ENCODE measurements at regions not wholly inside any gene's neighbourhood (a gene's known extent, or its start where the extent isn't known, plus 50 kb on each side); places are given as distances from the start of the nearest gene placed in this dataset.

- DNase-seq, result no peak
Observed at GRCh38 chr5:179427676-179428056, 82.4 kb upstream of the ADAMTS2 start.

- DNase-seq, result no peak
Observed at GRCh38 chr5:179427032-179427675, 81.9 kb upstream of the ADAMTS2 start.

GRCh38 chr5:179422908-179423481 is 77.7 kb upstream of the ADAMTS2 start:
- DNase-seq, result no peak

- no peak for DNase-seq
Observed at GRCh38 chr5:179422213-179422855, 77.1 kb upstream of the ADAMTS2 start.

- no peak for DNase-seq
Observed at GRCh38 chr5:179421144-179421901, 76.1 kb upstream of the ADAMTS2 start.

GRCh38 chr5:179420476-179420875 is 75.2 kb upstream of the ADAMTS2 start:
- DNase-seq, result no peak

GRCh38 chr5:179418972-179419371 is 73.7 kb upstream of the ADAMTS2 start:
- DNase-seq, result no peak

GRCh38 chr5:179417696-179418095 is 72.4 kb upstream of the ADAMTS2 start:
- no peak for DNase-seq

GRCh38 chr5:179417016-179417415 is 71.8 kb upstream of the ADAMTS2 start:
- no peak for DNase-seq

- DNase-seq, result no peak
Observed at GRCh38 chr5:179416114-179416822, 71.0 kb upstream of the ADAMTS2 start.

- no peak for DNase-seq
Observed at GRCh38 chr5:179415291-179416060, 70.2 kb upstream of the ADAMTS2 start.

- no peak for DNase-seq
Observed at GRCh38 chr5:179414459-179415261, 69.4 kb upstream of the ADAMTS2 start.

GRCh38 chr5:179413711-179414458 is 68.6 kb upstream of the ADAMTS2 start:
- DNase-seq, result no peak

GRCh38 chr5:179413086-179413690 is 67.9 kb upstream of the ADAMTS2 start:
- no peak for DNase-seq

GRCh38 chr5:179411161-179411841 is 66.0 kb upstream of the ADAMTS2 start:
- DNase-seq, result no peak

- DNase-seq, result no peak
Observed at GRCh38 chr5:179410291-179411160, 65.3 kb upstream of the ADAMTS2 start.

GRCh38 chr5:179409806-179410205 is 64.5 kb upstream of the ADAMTS2 start:
- no peak for DNase-seq

- no peak for DNase-seq
Observed at GRCh38 chr5:179408611-179409010, 63.4 kb upstream of the ADAMTS2 start.
